ENCODE measurements at regions not wholly inside any gene's neighbourhood (a gene's known extent, or its start where the extent isn't known, plus 50 kb on each side); places are given as distances from the start of the nearest gene placed in this dataset.

GRCh38 chr2:45300026-45300750 lies 290.9 kb upstream of the SIX2 start:
- DNase-seq (ENCODE audit: low read depth in 1 of 2, low spot score in 1 of 2), result no peak
- TF ChIP-seq CTCF (IDR thresholded peaks at IDR 0.05; ENCODE audit: insufficient read depth, low read length) (no peak), SPI1 (IDR thresholded peaks at IDR 0.05; ENCODE audit: borderline replicate concordance, low read depth) (no peak), REST (IDR thresholded peaks at IDR 0.05; ENCODE audit: insufficient replicate concordance, low read depth) (no peak), GABPA (IDR thresholded peaks at IDR 0.05; ENCODE audit: low read depth) (no peak), POLR2AphosphoS5 (IDR thresholded peaks at IDR 0.05; ENCODE audit: low read depth) (no peak)
- no peak overlapping the region for H3K27ac ChIP-seq (replicated peaks)
- no peak overlapping the region for H3K4me3 ChIP-seq (replicated peaks; ENCODE audit: insufficient read depth, low read length)
- no peaks in the 10 kb centered on the region for H3K27me3 ChIP-seq (ENCODE audit: insufficient read depth, poor library complexity, severe bottlenecking)

GRCh38 chr2:45299361-45299760 lies 290.1 kb upstream of the SIX2 start:
- Histone ChIP-seq H3K27ac (replicated peaks) (no peak overlapping the region), H3K4me3 (replicated peaks; ENCODE audit: insufficient read depth, low read length) (no peak overlapping the region), H3K27me3 (ENCODE audit: insufficient read depth, poor library complexity, severe bottlenecking) (peaks cover 2% of the 10 kb centered on the region)
- TF ChIP-seq CTCF (IDR thresholded peaks at IDR 0.05; ENCODE audit: insufficient read depth, low read length) (no peak), REST (IDR thresholded peaks at IDR 0.05; ENCODE audit: insufficient replicate concordance, low read depth) (no peak), GABPA (IDR thresholded peaks at IDR 0.05; ENCODE audit: low read depth) (no peak), POLR2AphosphoS5 (IDR thresholded peaks at IDR 0.05; ENCODE audit: low read depth) (no peak), SPI1 (IDR thresholded peaks at IDR 0.05; ENCODE audit: borderline replicate concordance, low read depth) (no peak)
- no peak for DNase-seq (ENCODE audit: low read depth in 1 of 2, low spot score in 1 of 2)

- Histone ChIP-seq H3K27ac (replicated peaks) (no peak overlapping the region), H3K27me3 (ENCODE audit: insufficient read depth, poor library complexity, severe bottlenecking) (peaks cover 11% of the 10 kb centered on the region), H3K4me3 (replicated peaks; ENCODE audit: insufficient read depth, low read length) (no peak overlapping the region)
- TF ChIP-seq REST (IDR thresholded peaks at IDR 0.05; ENCODE audit: insufficient replicate concordance, low read depth) (no peak), GABPA (IDR thresholded peaks at IDR 0.05; ENCODE audit: low read depth) (no peak), SPI1 (IDR thresholded peaks at IDR 0.05; ENCODE audit: borderline replicate concordance, low read depth) (no peak), CTCF (IDR thresholded peaks at IDR 0.05; ENCODE audit: insufficient read depth, low read length) (no peak), POLR2AphosphoS5 (IDR thresholded peaks at IDR 0.05; ENCODE audit: low read depth) (no peak)
- DNase-seq (ENCODE audit: low read depth in 1 of 2, low spot score in 1 of 2), result no peak
Observed at GRCh38 chr2:45293182-45293581, 283.9 kb upstream of the SIX2 start.
